NT2/D1 (cell line): ENCODE measurements at regions not wholly inside any gene's neighbourhood (a gene's known extent, or its start where the extent isn't known, plus 50 kb on each side); places are given as distances from the start of the nearest gene placed in this dataset.

Experiments used
- DNase-seq: peaks from one replicate; pipeline ENCODE4 v3.0.0-alpha.2; 2011; ENCODE audit warnings: low read depth, low spot score
- H3K27me3 ChIP-seq: 2 replicates; pipeline ENCODE4 v1.6.0; 2011; ENCODE audit warnings: mild to moderate bottlenecking; ENCODE audit not compliant: insufficient read length, insufficient read depth
- H3K36me3 ChIP-seq: 2 replicates; pipeline ENCODE4 v1.6.1; 2011; ENCODE audit warnings: mild to moderate bottlenecking, low read length, mixed read lengths; ENCODE audit not compliant: insufficient read depth, insufficient read length
- H3K4me1 ChIP-seq: 2 replicates; pipeline ENCODE4 v1.5.1; 2011; ENCODE audit not compliant: insufficient read depth, insufficient read length
- H3K4me3 ChIP-seq: 2 replicates; pipeline ENCODE4 v1.5.1; 2011; ENCODE audit warnings: low read depth; ENCODE audit not compliant: insufficient read length
- H3K9ac ChIP-seq: 2 replicates; pipeline ENCODE4 v1.6.0; 2011; ENCODE audit warnings: low read depth; ENCODE audit not compliant: insufficient read length
- H3K9me3 ChIP-seq: 2 replicates; pipeline ENCODE4 v1.5.1; 2011; ENCODE audit warnings: mild to moderate bottlenecking, low read length; ENCODE audit not compliant: insufficient read depth
- SUZ12 ChIP-seq: IDR thresholded peaks from 2 replicates; pipeline ENCODE4 v1.6.1; 2011; ENCODE audit not compliant: insufficient read length, insufficient read depth; ENCODE audit errors: extremely low read depth
- YY1 ChIP-seq: IDR thresholded peaks from 2 replicates; pipeline ENCODE4 v1.6.1; 2011; ENCODE audit not compliant: insufficient read length, insufficient read depth
- ZNF274 ChIP-seq: IDR thresholded peaks from 2 replicates; pipeline ENCODE4 v1.6.1; 2011; ENCODE audit warnings: mild to moderate bottlenecking, low read depth, low read length

DNA sequence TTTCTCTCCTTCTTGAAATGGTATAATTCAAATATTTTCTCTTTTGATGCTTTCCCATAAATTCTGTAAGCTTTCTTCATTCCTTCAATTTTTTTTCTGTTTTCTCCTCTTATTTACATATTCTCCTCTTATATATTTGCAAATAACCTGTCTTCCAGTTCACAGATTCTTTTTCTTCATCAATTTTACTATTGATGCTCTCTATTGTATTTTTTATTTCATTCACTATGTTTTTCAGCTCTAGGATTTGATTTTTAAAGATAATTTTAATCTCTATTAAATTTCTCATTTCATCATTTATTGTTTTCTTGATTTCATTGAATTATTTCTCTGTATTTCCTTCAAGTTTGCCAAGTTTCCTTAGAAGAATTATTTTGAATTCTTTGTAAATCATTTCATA is 54.0 kb upstream of the PRPS1L1 start:
- Histone ChIP-seq H3K4me1 (no peaks in the 10 kb centered on the region), H3K36me3 (no peaks in the 10 kb centered on the region), H3K9ac (no peak overlapping the region), H3K9me3 (peaks cover 5% of the 10 kb centered on the region), H3K27me3 (peaks cover 20% of the 10 kb centered on the region), H3K4me3 (no peak overlapping the region)
- no peak for DNase-seq
- TF ChIP-seq ZNF274 (no peak), SUZ12 (no peak), YY1 (no peak)

GRCh38 chr7:18082169-18082568 is 54.5 kb upstream of the PRPS1L1 start:
- TF ChIP-seq YY1 (no peak), SUZ12 (no peak), ZNF274 (no peak)
- Histone ChIP-seq H3K9me3 (peaks cover 5% of the 10 kb centered on the region), H3K36me3 (no peaks in the 10 kb centered on the region), H3K9ac (no peak overlapping the region), H3K4me1 (no peaks in the 10 kb centered on the region), H3K4me3 (no peak overlapping the region), H3K27me3 (peaks cover 23% of the 10 kb centered on the region)
- no peak for DNase-seq

DNA sequence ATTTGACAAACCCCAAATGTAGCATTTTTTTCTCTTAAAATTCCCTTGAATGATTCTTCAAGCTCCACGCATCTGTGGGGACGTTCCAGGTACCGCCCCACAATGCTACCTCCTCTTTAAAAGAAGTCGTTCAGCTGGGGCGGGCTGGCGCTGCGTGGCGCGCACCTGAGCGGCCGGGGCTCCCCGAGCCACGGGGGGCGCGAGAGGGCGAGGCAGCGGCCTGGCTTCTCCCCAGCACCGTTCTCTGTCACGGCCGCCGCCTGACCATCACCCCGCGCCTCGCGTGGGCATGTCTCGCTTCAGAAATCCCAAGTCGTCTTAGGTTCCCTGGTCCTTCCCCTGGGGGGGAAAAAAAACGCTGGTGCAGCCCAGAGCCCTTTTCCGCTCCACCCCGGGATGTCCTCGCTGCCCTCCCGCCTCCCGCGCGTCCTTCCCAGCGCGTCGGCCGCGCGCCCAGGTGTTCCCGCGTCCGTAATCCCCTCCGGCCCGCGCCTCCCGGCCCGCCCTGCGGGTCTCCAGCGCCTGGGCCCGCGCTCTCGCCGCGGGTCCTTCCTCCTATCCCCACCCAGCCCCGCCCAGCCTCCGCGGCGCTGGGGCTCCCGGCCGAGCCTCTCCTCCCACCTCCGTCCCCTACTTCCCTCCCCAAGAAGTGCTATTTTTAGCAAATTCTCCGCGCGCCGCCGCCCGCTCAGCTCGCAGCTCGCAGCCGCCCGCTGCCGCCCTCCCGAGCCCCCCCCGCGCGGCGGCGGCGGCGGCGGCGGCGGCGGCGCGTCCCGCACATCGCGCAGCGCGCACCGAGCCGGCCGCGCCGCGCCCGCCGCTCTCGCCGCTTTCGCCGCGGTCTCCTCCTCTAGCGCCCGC is 58.7 kb upstream of the PRPS1L1 start:
- Histone ChIP-seq H3K4me1 (peaks cover 7% of the 10 kb centered on the region), H3K9ac (peak overlapping the region; percentile 77), H3K36me3 (no peaks in the 10 kb centered on the region), H3K27me3 (peaks cover 44% of the 10 kb centered on the region), H3K9me3 (peaks cover 5% of the 10 kb centered on the region), H3K4me3 (peak overlapping the region; percentile 74)
- DNase-seq = no peak
- no peak for TF ChIP-seq SUZ12

- Histone ChIP-seq H3K9me3 (peaks cover 2% of the 10 kb centered on the region; the same call in 1 of the 2 replicates), H3K27me3 (peaks cover 44% of the 10 kb centered on the region), H3K36me3 (no peaks in the 10 kb centered on the region), H3K4me1 (peaks cover 7% of the 10 kb centered on the region), H3K9ac (peak overlapping the region; percentile 77), H3K4me3 (peak overlapping the region; percentile 74)
- no peak for DNase-seq
- TF ChIP-seq YY1 = no peak
- TF ChIP-seq SUZ12 = peak; percentile 10
- TF ChIP-seq ZNF274 = no peak
Observed at GRCh38 chr7:18087026-18087686, 59.5 kb upstream of the PRPS1L1 start.

DNA sequence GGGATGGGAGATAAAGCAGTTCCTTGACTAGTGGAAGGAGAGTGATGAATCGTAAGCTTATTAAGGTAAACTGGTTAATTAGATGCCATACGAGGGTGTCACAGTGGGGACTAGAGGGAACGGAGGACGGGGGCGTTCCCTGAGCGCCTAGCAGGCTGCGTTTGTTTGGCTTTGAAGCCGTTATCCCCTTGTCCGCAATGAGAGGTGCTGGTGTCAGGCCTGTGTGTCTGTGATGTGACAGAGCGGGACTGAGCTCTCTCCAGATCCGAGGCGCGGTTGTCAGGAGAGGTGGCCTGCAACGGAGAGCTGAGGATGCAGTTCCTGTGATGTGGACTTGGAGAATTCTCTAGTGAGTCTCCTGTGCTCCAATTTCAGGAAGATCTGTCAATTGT is 60.0 kb upstream of the PRPS1L1 start:
- peak; percentile 58 for TF ChIP-seq SUZ12
- TF ChIP-seq YY1 = no peak
- no peaks in the 10 kb centered on the region for H3K36me3 ChIP-seq
- H3K9me3 ChIP-seq = no peaks in the 10 kb centered on the region
- DNase-seq = no peak
- H3K4me3 ChIP-seq = peak overlapping the region; percentile 74
- peaks cover 7% of the 10 kb centered on the region for H3K4me1 ChIP-seq
- no peak overlapping the region for H3K9ac ChIP-seq
- H3K27me3 ChIP-seq = peaks cover 44% of the 10 kb centered on the region

DNA sequence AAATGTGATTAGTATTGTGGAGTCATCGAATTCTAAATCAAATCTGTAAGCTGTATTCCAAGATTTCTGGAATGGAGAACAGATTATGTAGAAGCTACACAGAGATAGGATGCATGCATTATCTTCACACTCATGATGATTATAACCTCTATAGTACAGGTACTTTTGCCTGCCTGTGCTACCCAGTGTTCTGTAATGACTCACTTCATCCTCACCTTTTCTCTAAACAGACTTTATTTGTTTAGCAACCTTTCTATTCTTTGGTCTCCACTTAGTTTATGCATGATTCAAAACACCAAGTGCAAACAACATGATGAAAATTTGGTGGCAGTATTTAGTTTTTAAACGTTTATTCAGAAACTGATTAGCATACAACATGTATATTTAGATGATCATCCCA is 68.4 kb upstream of the PRPS1L1 start:
- no peaks in the 10 kb centered on the region for H3K9me3 ChIP-seq
- no peaks in the 10 kb centered on the region for H3K27me3 ChIP-seq
- no peak for DNase-seq
- no peak overlapping the region for H3K9ac ChIP-seq
- no peak overlapping the region for H3K4me3 ChIP-seq
- no peak for TF ChIP-seq ZNF274
- TF ChIP-seq YY1 = no peak
- TF ChIP-seq SUZ12 = no peak
- no peaks in the 10 kb centered on the region for H3K36me3 ChIP-seq
- H3K4me1 ChIP-seq = no peaks in the 10 kb centered on the region

GRCh38 chr7:18102576-18102975 is 74.9 kb upstream of the PRPS1L1 start:
- TF ChIP-seq YY1 = no peak
- no peak for TF ChIP-seq SUZ12
- Histone ChIP-seq H3K27me3 (no peaks in the 10 kb centered on the region), H3K36me3 (no peaks in the 10 kb centered on the region), H3K9ac (no peak overlapping the region), H3K9me3 (no peaks in the 10 kb centered on the region), H3K4me1 (no peaks in the 10 kb centered on the region), H3K4me3 (no peak overlapping the region)
- DNase-seq = no peak
